Ovary (tissue), 7 donors: ENCODE measurements at regions not wholly inside any gene's neighbourhood (a gene's known extent, or its start where the extent isn't known, plus 50 kb on each side); places are given as distances from the start of the nearest gene placed in this dataset.

Source experiments
- DNase-seq, 5 donors: peaks; one replicate each; pipeline ENCODE4 v3.0.0-alpha.2; 2019 to 2020
- H3K27ac ChIP-seq, 2 donors: fragments of 200-600 bp; one replicate each; pipeline versions ENCODE4 v1.5.1 to v1.8.0; 2019 to 2022
- H3K27me3 ChIP-seq: fragments of 200-600 bp; one replicate; pipeline ENCODE4 v1.8.0; 2022
- H3K36me3 ChIP-seq: fragments of 200-600 bp; sonication (generic); one replicate; pipeline ENCODE4 v1.5.1; 2019
- H3K4me1 ChIP-seq: one replicate; pipeline ENCODE4 v1.8.1; 2013; ENCODE audit warnings: mild to moderate bottlenecking, moderate library complexity; ENCODE audit not compliant: insufficient read depth
- H3K4me3 ChIP-seq: fragments of 200-600 bp; sonication (generic); one replicate; pipeline ENCODE4 v1.5.1; 2017
- H3K9me3 ChIP-seq, 2 donors: fragments of 200-600 bp in 1 of 2; sonication (generic) in 1 of 2; one replicate each; pipeline versions ENCODE4 v1.5.1 to v1.8.1; 2013 to 2019; ENCODE audit warnings: mild to moderate bottlenecking in 1 of 2, moderate library complexity in 1 of 2
- EP300 ChIP-seq: sonication (generic); formaldehyde crosslinking; IDR thresholded peaks from one replicate; pipeline ENCODE4 v1.6.1; 2017; ENCODE audit warnings: antibody characterized with exemption
- POLR2A ChIP-seq: fragments of 450-650 bp; IDR thresholded peaks from one replicate; pipeline ENCODE4 v1.6.1; 2017; ENCODE audit warnings: antibody characterized with exemption, mild to moderate bottlenecking, moderate library complexity
- WGBS, 3 donors: extraction: QIAGEN DNeasy Blood & Tissue Kit in 1 of 3; methylation state at CpG; one replicate each; pipeline versions ENCODE4 v1.1.5 to v1.1.7; 2013 to 2017; 5-methylcytosine and 5-hydroxymethylcytosine counted together
- intact Hi-C, 4 donors: fragments of 100-400 bp; cut with DNase I; formaldehyde crosslinking; loops; one replicate each; pipeline versions ENCODE4 v1.11.0 to v1.15.1; 2022 to 2023
- TF ChIP-seq, protein P1 (sequence below), 3 donors: fragments of 450-650 bp in 2 of 3; fragments of 200-600 bp in 1 of 3; IDR thresholded peaks; one replicate each; pipeline versions ENCODE4 v1.5.1 to v1.8.0; 2016 to 2022; ENCODE audit warnings: antibody characterized with exemption in 3 of 3, mild to moderate bottlenecking in 1 of 3
- donor health status: DM: no; HTN: no; CAD: no; lungs with moderate emphysema.
- donor health status: DM: no; HTN: no; CAD: no.
- donor health status: Bipolar disorder and iron deficiency.
- donor health status: DM: no; HTN: no; CAD: no.
- donor health status: DM: yes; HTN: yes; CAD: no.

DNA sequence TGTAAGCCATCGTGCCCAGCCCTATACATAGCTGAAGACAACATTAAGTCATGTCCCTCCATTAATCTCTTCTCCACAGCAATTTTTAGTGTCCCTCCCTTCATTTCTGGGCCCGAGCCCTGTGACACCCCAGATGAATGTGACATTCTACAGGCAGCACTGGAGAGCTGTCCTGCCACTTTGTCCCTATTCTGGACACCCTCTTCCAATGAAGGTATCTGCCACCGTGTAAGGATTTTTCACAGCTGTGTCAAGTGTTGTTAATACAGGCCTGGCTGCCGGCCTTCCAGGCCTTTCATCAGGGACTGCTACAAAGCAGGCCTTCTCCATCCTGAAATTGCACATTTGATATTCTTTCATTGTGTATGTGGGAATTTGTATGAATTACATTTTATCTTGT is 62.0 kb upstream of the SLC28A3 start:
- no peak for DNase-seq
- H3K27ac ChIP-seq: no peak overlapping the region
- no peaks in the 10 kb centered on the region for H3K27me3 ChIP-seq
- TF ChIP-seq POLR2A (no peak), EP300 (no peak)
- TF ChIP-seq, protein P1, sequence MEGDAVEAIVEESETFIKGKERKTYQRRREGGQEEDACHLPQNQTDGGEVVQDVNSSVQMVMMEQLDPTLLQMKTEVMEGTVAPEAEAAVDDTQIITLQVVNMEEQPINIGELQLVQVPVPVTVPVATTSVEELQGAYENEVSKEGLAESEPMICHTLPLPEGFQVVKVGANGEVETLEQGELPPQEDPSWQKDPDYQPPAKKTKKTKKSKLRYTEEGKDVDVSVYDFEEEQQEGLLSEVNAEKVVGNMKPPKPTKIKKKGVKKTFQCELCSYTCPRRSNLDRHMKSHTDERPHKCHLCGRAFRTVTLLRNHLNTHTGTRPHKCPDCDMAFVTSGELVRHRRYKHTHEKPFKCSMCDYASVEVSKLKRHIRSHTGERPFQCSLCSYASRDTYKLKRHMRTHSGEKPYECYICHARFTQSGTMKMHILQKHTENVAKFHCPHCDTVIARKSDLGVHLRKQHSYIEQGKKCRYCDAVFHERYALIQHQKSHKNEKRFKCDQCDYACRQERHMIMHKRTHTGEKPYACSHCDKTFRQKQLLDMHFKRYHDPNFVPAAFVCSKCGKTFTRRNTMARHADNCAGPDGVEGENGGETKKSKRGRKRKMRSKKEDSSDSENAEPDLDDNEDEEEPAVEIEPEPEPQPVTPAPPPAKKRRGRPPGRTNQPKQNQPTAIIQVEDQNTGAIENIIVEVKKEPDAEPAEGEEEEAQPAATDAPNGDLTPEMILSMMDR (IDR thresholded peaks at IDR 0.05): no peak
- no peaks in the 10 kb centered on the region for H3K36me3 ChIP-seq
- WGBS, 3 donors: 93 to 95% (median 94%) methylated on average over 4 of the region's 4 CpGs
- no peaks in the 10 kb centered on the region for H3K9me3 ChIP-seq
- no peak overlapping the region for H3K4me3 ChIP-seq
- H3K4me1 ChIP-seq: no peaks in the 10 kb centered on the region
- intact Hi-C loops: no loop called here

- H3K4me1 ChIP-seq: no peaks in the 10 kb centered on the region
- no peak overlapping the region for H3K4me3 ChIP-seq
- H3K27ac ChIP-seq: no peak overlapping the region
- no peaks in the 10 kb centered on the region for H3K9me3 ChIP-seq
- TF ChIP-seq POLR2A (no peak), EP300 (no peak)
- TF ChIP-seq, protein P1 (IDR thresholded peaks at IDR 0.05): no peak
- intact Hi-C loops: no loop called here
- no peak for DNase-seq
- H3K36me3 ChIP-seq: no peaks in the 10 kb centered on the region
- no peaks in the 10 kb centered on the region for H3K27me3 ChIP-seq
- 90 to 94% (median 91%) methylated on average over 3 of the region's 3 CpGs for WGBS, 3 donors
Observed at GRCh38 chr9:84403288-84403687, 62.7 kb upstream of the SLC28A3 start.

DNA sequence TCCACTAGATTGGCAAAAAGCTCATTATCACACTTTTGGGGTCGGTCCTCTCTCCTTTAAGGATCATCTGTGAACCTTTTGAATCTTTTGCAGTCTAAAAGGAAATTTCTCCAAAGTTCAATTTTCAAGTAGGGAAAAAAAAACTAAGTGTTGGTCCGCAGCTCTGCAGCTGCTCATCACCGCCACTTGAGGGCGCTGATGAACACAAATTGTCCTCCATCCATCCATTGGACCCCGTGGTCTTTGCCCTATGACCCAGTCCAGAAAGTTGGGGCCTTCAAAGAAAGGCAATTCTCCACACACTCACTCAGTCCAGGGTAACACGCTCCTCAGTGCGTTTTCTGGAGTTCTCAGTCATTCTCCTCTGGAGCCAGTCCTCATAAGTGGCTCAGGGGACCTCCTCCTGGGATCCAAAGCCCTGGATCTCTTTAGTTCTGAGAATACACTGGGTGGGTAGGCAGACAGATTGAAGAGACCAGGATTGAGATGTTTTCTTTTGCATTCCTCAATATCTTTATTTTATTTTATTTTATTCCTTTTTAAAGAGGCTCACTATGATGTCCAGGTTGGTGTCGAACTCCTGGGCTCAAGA is 63.6 kb upstream of the SLC28A3 start:
- Histone ChIP-seq H3K36me3 (no peaks in the 10 kb centered on the region), H3K27me3 (no peaks in the 10 kb centered on the region), H3K27ac (no peak overlapping the region), H3K4me3 (no peak overlapping the region), H3K4me1 (no peaks in the 10 kb centered on the region), H3K9me3 (no peaks in the 10 kb centered on the region)
- no peak for DNase-seq
- WGBS, 3 donors: 46 to 50% (median 49%) methylated on average over 8 of the region's 8 CpGs
- TF ChIP-seq, protein P1 (IDR thresholded peaks at IDR 0.05): no peak
- no peak for TF ChIP-seq EP300
- no peak for TF ChIP-seq POLR2A
- intact Hi-C loops: no loop called here

- intact Hi-C loops: no loop called here
- no peak for DNase-seq
- no peaks in the 10 kb centered on the region for H3K9me3 ChIP-seq
- 92 to 94% (median 93%) methylated on average over 4 of the region's 4 CpGs for WGBS, 3 donors
- no peaks in the 10 kb centered on the region for H3K4me1 ChIP-seq
- TF ChIP-seq EP300 (no peak), POLR2A (no peak)
- TF ChIP-seq, protein P1 (IDR thresholded peaks at IDR 0.05): no peak
- no peaks in the 10 kb centered on the region for H3K27me3 ChIP-seq
- H3K27ac ChIP-seq: no peak overlapping the region
- H3K4me3 ChIP-seq: no peak overlapping the region
- H3K36me3 ChIP-seq: no peaks in the 10 kb centered on the region
Observed at GRCh38 chr9:84405667-84406066, 65.1 kb upstream of the SLC28A3 start.
